ENCODE measurements at regions not wholly inside any gene's neighbourhood (a gene's known extent, or its start where the extent isn't known, plus 50 kb on each side); places are given as distances from the start of the nearest gene placed in this dataset.
"Not testable (repeated sequence)": the region's sequence is repeated elsewhere in the genome, so short reads cannot be mapped to it uniquely, and the experiment has no call there.

GRCh38 chr16:22584941-22585340, 74.2 kb downstream of the NPIPB5 start:
- TF ChIP-seq CTCF, POLR2A, EP300 (IDR thresholded peaks at IDR 0.05): not testable (repeated sequence)
